ENCODE measurements at regions not wholly inside any gene's neighbourhood (a gene's known extent, or its start where the extent isn't known, plus 50 kb on each side); places are given as distances from the start of the nearest gene placed in this dataset.

DNA sequence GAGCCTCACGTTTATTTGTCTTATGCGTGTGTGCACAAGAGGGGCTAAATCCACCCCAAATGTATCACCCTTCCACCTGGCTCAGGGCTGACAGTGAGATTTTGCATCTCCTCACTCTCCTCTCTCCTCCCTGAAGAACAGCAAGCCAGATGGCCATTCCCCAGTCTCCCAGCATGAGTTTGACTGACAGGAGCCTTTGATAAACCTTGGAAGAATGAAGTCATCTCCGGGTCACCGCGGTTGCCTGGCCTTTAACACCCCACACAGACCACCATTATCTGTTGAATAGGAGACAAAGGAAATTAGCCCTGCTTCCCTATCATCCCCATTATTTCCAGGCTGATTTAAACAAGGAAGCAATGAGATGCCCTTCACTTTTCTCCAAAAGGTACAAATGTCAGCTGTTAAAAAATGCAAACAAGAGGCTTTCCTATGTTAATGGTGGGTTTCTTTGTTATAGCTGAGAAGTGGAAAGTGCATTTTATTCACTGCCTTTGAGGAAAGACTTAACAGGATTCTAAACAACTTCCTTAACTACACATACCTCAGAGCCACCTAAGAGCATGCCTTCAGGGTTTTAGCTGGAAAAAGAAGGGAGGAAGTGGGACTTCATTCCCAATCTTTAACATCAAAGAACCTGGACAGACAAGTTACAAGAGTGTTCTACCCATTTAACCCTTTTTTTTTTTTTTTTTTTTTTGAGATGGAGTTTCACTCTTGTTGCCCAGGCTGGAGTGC is 524.8 kb upstream of the ID4 start:
- TF ChIP-seq, protein P1, sequence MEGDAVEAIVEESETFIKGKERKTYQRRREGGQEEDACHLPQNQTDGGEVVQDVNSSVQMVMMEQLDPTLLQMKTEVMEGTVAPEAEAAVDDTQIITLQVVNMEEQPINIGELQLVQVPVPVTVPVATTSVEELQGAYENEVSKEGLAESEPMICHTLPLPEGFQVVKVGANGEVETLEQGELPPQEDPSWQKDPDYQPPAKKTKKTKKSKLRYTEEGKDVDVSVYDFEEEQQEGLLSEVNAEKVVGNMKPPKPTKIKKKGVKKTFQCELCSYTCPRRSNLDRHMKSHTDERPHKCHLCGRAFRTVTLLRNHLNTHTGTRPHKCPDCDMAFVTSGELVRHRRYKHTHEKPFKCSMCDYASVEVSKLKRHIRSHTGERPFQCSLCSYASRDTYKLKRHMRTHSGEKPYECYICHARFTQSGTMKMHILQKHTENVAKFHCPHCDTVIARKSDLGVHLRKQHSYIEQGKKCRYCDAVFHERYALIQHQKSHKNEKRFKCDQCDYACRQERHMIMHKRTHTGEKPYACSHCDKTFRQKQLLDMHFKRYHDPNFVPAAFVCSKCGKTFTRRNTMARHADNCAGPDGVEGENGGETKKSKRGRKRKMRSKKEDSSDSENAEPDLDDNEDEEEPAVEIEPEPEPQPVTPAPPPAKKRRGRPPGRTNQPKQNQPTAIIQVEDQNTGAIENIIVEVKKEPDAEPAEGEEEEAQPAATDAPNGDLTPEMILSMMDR (conservative IDR thresholded peaks at IDR 0.05; ENCODE audit: low read depth, low read length) = no peak
- TF ChIP-seq EZH2phosphoT487 (IDR thresholded peaks at IDR 0.05; ENCODE audit: borderline replicate concordance, low read length) = no peak

Measured in PC-3 (cell line).